Aorta (tissue), 5 donors: ENCODE measurements at regions not wholly inside any gene's neighbourhood (a gene's known extent, or its start where the extent isn't known, plus 50 kb on each side); places are given as distances from the start of the nearest gene placed in this dataset.
"Not testable (repeated sequence)": the region's sequence is repeated elsewhere in the genome, so short reads cannot be mapped to it uniquely, and the experiment has no call there.

ENCODE experiments used
- ATAC-seq: fragments of 200-7000 bp; cut with Tn5 transposase; one replicate; pipeline ENCODE4 v1.9.1; 2022; ENCODE audit warnings: moderate library complexity; ENCODE audit not compliant: low FRiP score
- DNase-seq, 2 donors: peaks; one replicate each; pipeline ENCODE4 v3.0.0-alpha.2; 2020
- H3K27ac ChIP-seq, 2 donors: one replicate each; pipeline ENCODE4 v1.5.1; 2013; ENCODE audit warnings: low read length in 2 of 2, mild to moderate bottlenecking in 2 of 2, moderate library complexity in 2 of 2, control low read depth in 1 of 2, inconsistent platforms in 1 of 2, low read depth in 1 of 2
- H3K27me3 ChIP-seq, 2 donors: one replicate each; pipeline ENCODE4 v1.6.1; 2013; ENCODE audit warnings: control low read depth in 1 of 2, low read length in 1 of 2, mild to moderate bottlenecking in 1 of 2, moderate library complexity in 1 of 2; ENCODE audit not compliant: insufficient read depth in 2 of 2, control insufficient read depth in 1 of 2
- H3K36me3 ChIP-seq, 2 donors: one replicate each; pipeline ENCODE4 v1.6.1; 2013; ENCODE audit warnings: control low read depth in 1 of 2, low read length in 1 of 2, mild to moderate bottlenecking in 1 of 2; ENCODE audit not compliant: insufficient read depth in 2 of 2, control insufficient read depth in 1 of 2
- H3K4me1 ChIP-seq, 2 donors: one replicate each; pipeline ENCODE4 v1.6.1; 2013; ENCODE audit warnings: low read length in 2 of 2, control low read depth in 1 of 2, mild to moderate bottlenecking in 1 of 2, moderate library complexity in 1 of 2; ENCODE audit not compliant: insufficient read depth in 2 of 2, control insufficient read depth in 1 of 2
- H3K4me3 ChIP-seq, 2 donors: one replicate each; pipeline ENCODE4 v1.5.1; 2013; ENCODE audit warnings: low read length in 2 of 2, control low read depth in 1 of 2, mild to moderate bottlenecking in 1 of 2
- H3K9me3 ChIP-seq: one replicate; pipeline ENCODE4 v1.6.1; 2013; ENCODE audit warnings: mild to moderate bottlenecking, low read length; ENCODE audit not compliant: control insufficient read depth
- WGBS, 2 donors: extraction: QIAGEN DNeasy Blood & Tissue Kit; methylation state at CpG; one replicate each; pipeline ENCODE4 v1.1.7; 2013; 5-methylcytosine and 5-hydroxymethylcytosine counted together
- intact Hi-C, 2 donors: fragments of 100-400 bp; cut with DNase I; formaldehyde crosslinking; loops; one replicate each; pipeline versions ENCODE4 v1.14.2 to v1.15.0; 2022
- donor health status: healthy with polysubstance abuse.
- donor health status: Bipolar disorder and iron deficiency.
- donor health status: DM: no; HTN: no; CAD: no.
- donor health status: DM: no; HTN: no; CAD: no.
- donor health status: DM: yes; HTN: yes; CAD: no.

DNA sequence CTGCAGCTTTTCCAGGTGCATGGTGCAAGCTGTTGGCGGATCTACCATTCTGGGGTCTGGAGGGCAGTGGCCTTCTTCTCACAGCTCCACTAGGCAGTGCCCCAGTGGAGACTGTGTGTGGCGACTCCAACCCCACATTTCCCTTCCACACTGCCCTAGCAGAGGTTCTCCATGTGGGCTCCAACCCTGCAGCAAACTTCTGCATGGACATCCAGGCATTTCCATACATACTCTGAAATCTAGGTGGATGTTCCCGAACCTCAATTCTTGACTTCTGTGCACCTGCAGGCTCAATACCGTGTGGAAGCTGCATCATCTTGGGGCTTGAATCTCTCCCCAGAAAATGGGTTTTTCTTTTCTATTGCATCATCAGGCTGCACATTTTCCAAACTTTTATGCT, 160.2 kb upstream of the DYRK2 start:
- DNase-seq, H3K9me3 ChIP-seq, H3K4me1 ChIP-seq, ATAC-seq, H3K27ac ChIP-seq, intact Hi-C loops, H3K4me3 ChIP-seq, H3K36me3 ChIP-seq, H3K27me3 ChIP-seq: not testable (repeated sequence)
- 93 to 96% methylated on average over 4 of the region's 4 CpGs for WGBS, 2 donors

- no peaks in the 10 kb centered on the region for H3K27me3 ChIP-seq
Observed at GRCh38 chr12:67489007-67489406, 159.5 kb upstream of the DYRK2 start.

GRCh38 chr12:67496581-67496980, 152.0 kb upstream of the DYRK2 start:
- peaks cover 2% of the 10 kb centered on the region for H3K9me3 ChIP-seq
- 84 to 86% methylated on average over 2 of the region's 2 CpGs for WGBS, 2 donors
- H3K4me3 ChIP-seq, result no peak overlapping the region
- H3K36me3 ChIP-seq, result no peaks in the 10 kb centered on the region
- no peak for ATAC-seq
- no peak for DNase-seq
- no peak overlapping the region for H3K27ac ChIP-seq
- no peaks in the 10 kb centered on the region for H3K27me3 ChIP-seq
- peaks cover 0 to 2% of the 10 kb centered on the region in 2 donors for H3K4me1 ChIP-seq
- intact Hi-C loops, result no loop called here

More at GRCh38 chr12:67489007-67489406, 159.5 kb upstream of the DYRK2 start:
- Histone ChIP-seq H3K9me3 (peaks cover 1% of the 10 kb centered on the region), H3K4me3 (no peak overlapping the region), H3K27ac (no peak overlapping the region), H3K4me1 (no peaks in the 10 kb centered on the region), H3K36me3 (no peaks in the 10 kb centered on the region)
- intact Hi-C loops, result no loop called here
- 87 to 89% methylated on average over 3 of the region's 3 CpGs for WGBS, 2 donors
- DNase-seq, result no peak
- no peak for ATAC-seq

DNA sequence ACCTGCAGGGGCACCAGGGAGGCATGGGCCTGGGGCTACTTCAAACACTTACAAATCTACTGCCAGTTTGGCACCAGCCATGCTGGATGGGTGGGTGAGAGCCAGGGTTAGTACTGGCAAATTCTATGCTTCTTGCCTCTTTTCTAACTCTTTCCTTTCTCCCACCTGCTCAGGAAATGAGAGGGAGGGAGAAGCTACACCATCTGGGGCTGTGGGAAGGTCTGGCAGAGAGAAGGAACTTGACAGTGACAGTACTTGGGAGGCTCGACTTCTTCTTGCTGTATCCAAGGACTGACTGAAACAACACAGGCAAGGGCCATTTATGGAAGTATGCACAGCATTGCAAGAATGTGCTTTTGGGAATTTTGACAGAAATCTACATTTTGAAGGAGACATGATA, 149.6 kb upstream of the DYRK2 start:
- Histone ChIP-seq H3K4me3 (no peak overlapping the region), H3K9me3 (peaks cover 3% of the 10 kb centered on the region), H3K36me3 (no peaks in the 10 kb centered on the region), H3K27ac (no peak overlapping the region), H3K27me3 (no peaks in the 10 kb centered on the region), H3K4me1 (peaks cover 0 to 2% of the 10 kb centered on the region in 2 donors)
- WGBS, 2 donors, result 5 to 6% methylated on average over 1 of the region's 1 CpG
- no peak for ATAC-seq
- no peak for DNase-seq
- intact Hi-C loops, result no loop called here

DNA sequence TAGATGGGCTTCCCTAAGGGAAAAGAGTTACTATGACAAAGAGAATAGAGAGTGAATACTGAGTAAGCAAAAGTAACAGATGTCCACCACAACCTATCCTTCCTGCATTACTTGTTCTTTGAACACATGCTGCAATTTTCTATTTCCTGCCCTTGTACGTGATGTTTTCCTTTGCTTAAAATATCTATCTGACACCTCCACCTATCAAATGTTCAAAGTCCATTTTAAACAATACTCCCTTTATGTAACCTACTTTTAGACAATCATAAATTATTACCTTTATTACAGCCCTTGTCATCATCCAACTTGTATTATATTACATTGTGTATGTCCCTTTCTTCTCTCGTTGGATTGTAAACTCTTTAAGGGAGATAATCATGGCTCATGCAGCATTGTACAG, 147.2 kb upstream of the DYRK2 start:
- Histone ChIP-seq H3K4me3 (no peak overlapping the region), H3K4me1 (peaks cover 0 to 2% of the 10 kb centered on the region in 2 donors), H3K27ac (no peak overlapping the region), H3K27me3 (no peaks in the 10 kb centered on the region), H3K36me3 (no peaks in the 10 kb centered on the region), H3K9me3 (peaks cover 3% of the 10 kb centered on the region)
- intact Hi-C loops, result no loop called here
- ATAC-seq (no peak), DNase-seq (no peak)
- 70 to 76% methylated on average over 2 of the region's 2 CpGs for WGBS, 2 donors

DNA sequence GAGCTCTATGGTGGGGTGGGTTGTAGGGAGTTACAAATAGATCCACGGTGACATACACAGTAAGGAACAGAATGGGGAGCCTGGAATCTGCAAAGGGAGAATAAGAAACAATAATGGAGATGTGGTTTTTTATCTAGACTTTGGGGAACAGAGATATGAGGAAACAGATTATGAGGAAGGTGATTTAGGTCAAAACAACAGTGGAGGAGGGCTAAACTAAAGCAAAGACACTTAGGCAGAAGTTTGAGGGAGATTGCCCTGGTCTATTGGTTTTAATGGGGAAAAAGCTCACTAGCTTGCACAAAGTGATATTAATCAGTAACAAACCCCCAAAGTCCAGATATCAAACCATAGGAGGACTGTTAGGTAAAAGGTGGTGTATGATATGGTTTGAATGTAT, 144.5 kb upstream of the DYRK2 start:
- no peak for DNase-seq
- Histone ChIP-seq H3K27me3 (no peaks in the 10 kb centered on the region), H3K4me1 (no peaks in the 10 kb centered on the region), H3K36me3 (no peaks in the 10 kb centered on the region), H3K9me3 (peaks cover 3% of the 10 kb centered on the region), H3K27ac (no peak overlapping the region), H3K4me3 (no peak overlapping the region)
- no peak for ATAC-seq
- 87 to 90% methylated on average over 1 of the region's 1 CpG for WGBS, 2 donors
- intact Hi-C loops, result no loop called here

- H3K27me3 ChIP-seq, result no peaks in the 10 kb centered on the region
- no peaks in the 10 kb centered on the region for H3K36me3 ChIP-seq
- H3K4me1 ChIP-seq, result peaks cover 0 to 2% of the 10 kb centered on the region in 2 donors
- no peak overlapping the region for H3K27ac ChIP-seq
- peaks cover 1% of the 10 kb centered on the region for H3K9me3 ChIP-seq
- 79 to 86% methylated on average over 3 of the region's 3 CpGs for WGBS, 2 donors
- no peak for DNase-seq
- no peak for ATAC-seq
- no peak overlapping the region for H3K4me3 ChIP-seq
- intact Hi-C loops, result no loop called here
Observed at GRCh38 chr12:67506739-67507138, 141.8 kb upstream of the DYRK2 start.

DNA sequence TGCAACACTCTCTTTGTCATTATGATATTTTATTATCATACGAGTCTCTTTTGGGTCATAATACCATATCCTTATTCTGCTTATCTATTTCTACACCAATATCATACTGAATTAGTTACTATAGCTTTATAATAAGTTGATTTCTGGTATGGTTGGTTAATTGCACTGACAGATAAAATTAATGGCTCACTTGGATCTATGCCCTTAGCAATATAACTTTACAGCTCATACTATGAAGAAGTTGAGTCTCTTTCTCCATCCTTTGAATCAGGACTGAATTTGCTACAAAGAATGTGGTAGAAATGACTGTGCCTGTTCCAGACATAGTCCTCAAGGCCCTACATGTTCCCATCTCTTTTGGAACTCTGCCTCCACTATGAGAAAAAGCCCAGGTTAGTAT, 139.7 kb upstream of the DYRK2 start:
- H3K27me3 ChIP-seq, result no peaks in the 10 kb centered on the region
- no peak for DNase-seq
- H3K9me3 ChIP-seq, result no peaks in the 10 kb centered on the region
- ATAC-seq, result no peak
- no peak overlapping the region for H3K27ac ChIP-seq
- WGBS, 2 donors, result 95 to 97% methylated on average over 1 of the region's 1 CpG
- peaks cover 0 to 5% of the 10 kb centered on the region in 2 donors for H3K4me1 ChIP-seq
- H3K4me3 ChIP-seq, result no peak overlapping the region
- H3K36me3 ChIP-seq, result no peaks in the 10 kb centered on the region
- intact Hi-C loops, result no loop called here

GRCh38 chr12:67509666-67510386, 138.7 kb upstream of the DYRK2 start:
- Histone ChIP-seq H3K27me3 (no peaks in the 10 kb centered on the region), H3K4me1 (peaks cover 0 to 5% of the 10 kb centered on the region in 2 donors), H3K36me3 (no peaks in the 10 kb centered on the region), H3K27ac (no peak overlapping the region), H3K4me3 (no peak overlapping the region), H3K9me3 (no peaks in the 10 kb centered on the region)
- 29 to 31% methylated on average over 4 of the region's 4 CpGs for WGBS, 2 donors
- intact Hi-C loops, result loop anchor here in 1 of 2 donors (10.0 kb wide), 1 partner anchor 135 kb away; the partner anchor contains the start of gene DYRK2
- DNase-seq (no peak), ATAC-seq (no peak)
